GM12891 (cell line): ENCODE measurements at regions not wholly inside any gene's neighbourhood (a gene's known extent, or its start where the extent isn't known, plus 50 kb on each side); places are given as distances from the start of the nearest gene placed in this dataset.

Experiments
- DNase-seq: peaks from one replicate; pipeline ENCODE4 v3.0.0; 2011; ENCODE audit warnings: low spot score; ENCODE audit not compliant: insufficient read length
- FAIRE-seq: peaks from 2 replicates; lab custom pipeline; 2011; peaks lifted over from hg19 to GRCh38; lab: Jason Lieb, UNC
- PAX5 ChIP-seq: IDR thresholded peaks from 2 replicates; pipeline ENCODE4 v1.6.1; 2011; ENCODE audit warnings: low read length, moderate library complexity, mild to moderate bottlenecking; ENCODE audit not compliant: insufficient read depth, severe bottlenecking
- POLR2A ChIP-seq: IDR thresholded peaks from 2 replicates; pipeline ENCODE4 v1.6.1; 2011; ENCODE audit warnings: low read depth, low read length, control low read depth
- POLR2AphosphoS5 ChIP-seq: IDR thresholded peaks from 2 replicates; pipeline ENCODE4 v1.6.1; 2011; ENCODE audit warnings: low read depth, low read length, control low read depth
- POU2F2 ChIP-seq: IDR thresholded peaks from 2 replicates; pipeline ENCODE4 v1.6.1; 2011; ENCODE audit warnings: low read depth, mild to moderate bottlenecking, control low read depth, low read length, moderate library complexity
- SPI1 ChIP-seq: IDR thresholded peaks from 2 replicates; pipeline ENCODE4 v1.6.1; 2011; ENCODE audit warnings: low read depth, low read length, control low read depth
- TAF1 ChIP-seq: IDR thresholded peaks from 2 replicates; pipeline ENCODE4 v1.6.1; 2011; ENCODE audit warnings: low read depth, low read length, control low read depth

DNA sequence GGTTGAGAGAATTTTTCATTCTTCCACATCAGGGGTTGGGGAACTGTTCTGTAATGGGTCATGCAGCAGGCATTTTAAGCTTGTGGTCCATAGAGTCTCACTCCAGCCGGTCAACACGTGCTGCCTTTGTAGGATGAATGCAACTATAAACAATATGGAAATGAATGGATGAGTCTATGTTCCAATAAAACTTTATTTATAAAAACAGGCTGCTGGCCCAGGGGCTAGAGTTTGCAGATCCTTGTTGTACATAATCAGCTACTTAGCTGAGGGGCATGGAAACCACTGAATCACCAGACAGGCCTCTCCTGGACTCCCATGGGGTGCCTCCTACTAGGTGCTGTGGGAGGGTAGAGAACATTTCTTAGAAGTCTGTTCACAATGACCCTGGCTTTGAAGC lies 243.4 kb downstream of the BMP7 start:
- FAIRE-seq, result no peak
- TF ChIP-seq POLR2AphosphoS5 (no peak), POLR2A (no peak), SPI1 (no peak), POU2F2 (no peak), TAF1 (no peak), PAX5 (no peak)
- DNase-seq, result no peak

- TF ChIP-seq PAX5, result no peak
- no peak for TF ChIP-seq POLR2AphosphoS5
- TF ChIP-seq SPI1, result no peak
- no peak for TF ChIP-seq POLR2A
- TF ChIP-seq TAF1, result no peak
- no peak for TF ChIP-seq POU2F2
- DNase-seq, result no peak
- no peak for FAIRE-seq
Measured at GRCh38 chr20:57023997-57024396, 242.4 kb downstream of the BMP7 start.

DNA sequence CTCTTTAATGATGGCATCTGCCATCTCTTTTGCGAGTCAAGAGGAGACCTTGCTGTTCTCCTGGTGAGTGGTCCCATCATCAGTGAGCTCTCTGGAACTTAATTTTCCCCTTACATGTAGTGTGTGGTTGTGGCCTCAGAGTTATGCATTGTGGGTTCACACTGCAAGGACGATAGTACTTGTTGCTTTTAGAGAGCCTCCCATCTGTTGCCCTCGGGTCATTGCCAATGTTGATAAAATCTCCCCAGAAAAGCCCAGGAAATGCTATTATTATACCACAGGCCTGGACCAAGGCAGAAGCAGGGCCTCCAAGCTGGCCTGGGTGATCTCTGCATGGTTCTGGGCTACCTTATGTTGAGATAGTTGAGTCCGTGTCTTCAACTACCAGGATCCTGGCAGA lies 241.6 kb downstream of the BMP7 start:
- TF ChIP-seq POLR2AphosphoS5, result no peak
- FAIRE-seq (no peak), DNase-seq (no peak)

DNA sequence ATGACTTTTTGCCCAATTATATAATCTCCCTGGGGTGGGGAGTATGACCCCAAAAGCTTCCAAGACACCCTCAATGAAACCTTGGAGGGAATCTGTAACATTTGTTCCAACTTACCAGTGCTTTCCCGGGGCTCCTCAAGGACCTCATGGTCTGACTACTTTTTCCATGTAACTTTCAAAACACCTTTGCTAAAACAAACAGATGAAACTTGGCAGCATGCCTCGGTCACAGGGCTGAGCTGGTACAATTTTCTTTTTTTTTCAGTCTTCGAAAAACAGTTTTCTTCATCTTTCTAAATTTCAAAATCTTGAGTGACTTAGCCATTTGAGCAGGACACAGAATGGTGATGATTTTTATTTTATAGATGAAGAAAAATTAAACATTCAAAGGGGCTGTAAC lies 241.2 kb downstream of the BMP7 start:
- no peak for TF ChIP-seq POU2F2
- TF ChIP-seq PAX5, result no peak
- no peak for TF ChIP-seq POLR2A
- no peak for TF ChIP-seq POLR2AphosphoS5
- TF ChIP-seq TAF1, result no peak
- TF ChIP-seq SPI1, result no peak
- FAIRE-seq (no peak), DNase-seq (no peak)

DNA sequence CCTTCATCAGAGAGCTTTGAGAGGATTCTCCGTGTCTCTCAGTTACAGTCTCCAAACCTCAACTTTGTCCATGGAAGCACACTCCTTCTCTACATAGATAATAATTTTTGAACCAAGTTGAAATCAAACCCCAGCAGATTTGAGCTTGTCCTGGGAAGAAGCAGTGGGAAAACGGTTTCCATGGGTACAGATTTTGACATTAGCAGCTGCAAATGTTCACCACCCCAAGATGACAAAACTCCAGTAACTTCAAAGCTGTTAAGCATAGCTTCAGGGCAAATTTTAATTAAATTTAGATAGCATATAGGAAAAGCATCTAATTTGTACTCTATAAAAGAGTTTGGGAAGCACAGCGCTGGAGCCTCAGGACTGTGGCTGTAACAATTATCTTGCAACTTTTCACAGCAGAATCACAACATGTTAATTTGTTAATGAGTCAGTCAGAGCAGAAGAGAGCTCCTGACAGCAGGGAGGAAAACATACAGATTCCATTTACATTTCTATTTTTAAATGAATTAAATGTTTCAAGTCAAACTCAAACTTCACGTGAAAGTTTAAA lies 240.7 kb downstream of the BMP7 start:
- DNase-seq, result no peak
- no peak for TF ChIP-seq POLR2A
- TF ChIP-seq POLR2AphosphoS5, result no peak
- no peak for TF ChIP-seq TAF1
- no peak for TF ChIP-seq POU2F2
- TF ChIP-seq PAX5, result no peak
- TF ChIP-seq SPI1, result no peak

DNA sequence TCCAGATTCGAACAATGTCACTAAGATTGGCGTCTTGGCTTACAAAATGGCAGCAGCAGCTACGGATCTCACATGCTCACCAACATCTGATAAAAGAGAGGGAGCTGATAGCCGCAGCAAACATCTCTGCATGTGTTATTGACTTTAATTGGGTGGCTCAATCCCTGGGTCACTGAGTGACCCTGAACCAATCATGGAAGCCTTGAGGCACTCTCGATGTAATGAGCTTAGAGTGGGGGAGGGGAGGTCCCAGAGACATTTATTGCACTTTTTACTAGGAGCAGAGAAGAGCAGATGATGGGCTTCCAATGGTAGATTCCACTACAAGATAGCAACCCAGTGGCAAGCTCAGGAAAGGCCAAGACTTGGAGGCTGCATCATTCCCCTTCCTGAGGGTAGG lies 238.7 kb downstream of the BMP7 start:
- DNase-seq (no peak), FAIRE-seq (no peak)
- TF ChIP-seq POU2F2 (no peak), PAX5 (no peak)

More for the DNA sequence above, 240.7 kb downstream of the BMP7 start:
- FAIRE-seq, result no peak

DNA sequence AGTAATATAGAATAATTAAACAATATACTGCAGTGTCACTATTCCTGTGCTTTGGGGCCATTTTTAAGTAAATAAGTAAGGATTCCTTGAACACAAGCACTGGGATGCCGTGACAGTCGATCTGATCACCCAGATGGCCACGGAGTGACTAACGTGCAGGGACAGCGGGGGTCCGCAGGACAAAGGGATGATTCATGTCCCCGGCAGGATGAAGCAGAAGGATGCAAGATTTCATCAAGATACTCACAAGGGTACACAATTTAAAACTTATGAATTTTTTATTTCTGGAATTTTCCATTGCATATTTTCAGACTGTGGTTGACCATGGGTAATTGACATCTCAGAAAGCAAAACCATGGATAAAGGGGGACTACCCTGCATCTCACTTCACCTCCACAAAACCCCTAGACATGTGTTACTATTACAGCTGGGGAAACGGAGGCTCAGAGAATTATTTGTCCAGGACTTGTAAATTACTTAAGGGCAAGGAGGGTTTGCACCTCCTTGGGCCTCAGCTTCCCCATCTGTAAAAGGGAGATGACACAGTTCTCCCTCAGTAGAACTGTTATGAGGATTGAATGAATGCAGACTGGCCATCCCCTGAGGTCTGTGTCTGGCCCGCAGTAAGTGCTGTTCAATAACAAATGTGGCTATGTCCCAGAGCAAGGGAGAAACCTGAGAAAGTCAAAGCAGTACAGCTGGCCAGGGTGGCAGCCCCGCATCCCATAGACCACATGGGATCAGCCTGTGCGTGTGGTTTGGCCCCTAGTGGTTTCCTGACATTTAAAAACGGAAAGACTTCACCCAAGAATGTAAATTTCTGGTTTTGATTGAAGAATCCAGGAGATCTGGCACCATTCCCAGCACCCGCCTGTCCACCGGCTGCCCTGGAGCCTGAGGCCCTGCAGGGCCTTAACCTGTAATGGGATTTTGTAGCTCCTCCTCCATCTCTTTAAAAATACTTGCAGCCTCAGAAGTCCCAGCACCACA lies 235.5 kb downstream of the BMP7 start:
- FAIRE-seq, result no peak
- TF ChIP-seq TAF1, result no peak
- no peak for TF ChIP-seq POLR2A
- no peak for TF ChIP-seq POLR2AphosphoS5
- no peak for TF ChIP-seq PAX5
- TF ChIP-seq POU2F2, result no peak
- TF ChIP-seq SPI1, result no peak
- DNase-seq, result no peak

DNA sequence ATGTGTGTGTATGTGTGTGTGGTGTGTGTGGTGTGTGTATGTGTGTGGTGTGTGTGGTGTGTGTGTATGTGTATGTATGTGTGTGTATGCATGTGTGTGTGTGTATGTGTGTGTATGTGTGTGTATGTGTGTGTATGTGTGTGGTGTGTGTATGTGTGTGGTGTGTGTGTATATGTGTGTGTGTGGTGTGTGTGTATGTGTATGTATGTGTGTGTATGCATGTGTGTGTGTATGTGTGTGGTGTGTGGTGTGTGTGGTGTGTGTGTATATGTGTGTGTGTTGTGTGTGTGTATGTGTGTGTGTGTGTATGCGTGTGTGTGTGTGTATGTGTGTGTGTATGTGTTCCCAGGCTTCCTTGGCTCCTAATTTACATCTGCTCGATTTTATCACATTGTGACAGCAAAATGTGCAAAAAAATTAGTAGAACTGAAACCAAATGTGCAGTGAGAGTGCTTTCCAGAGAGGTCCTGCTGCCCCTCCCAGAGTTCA lies 234.5 kb downstream of the BMP7 start:
- TF ChIP-seq TAF1, result no peak
- FAIRE-seq (peak; percentile 93), DNase-seq (no peak)

DNA sequence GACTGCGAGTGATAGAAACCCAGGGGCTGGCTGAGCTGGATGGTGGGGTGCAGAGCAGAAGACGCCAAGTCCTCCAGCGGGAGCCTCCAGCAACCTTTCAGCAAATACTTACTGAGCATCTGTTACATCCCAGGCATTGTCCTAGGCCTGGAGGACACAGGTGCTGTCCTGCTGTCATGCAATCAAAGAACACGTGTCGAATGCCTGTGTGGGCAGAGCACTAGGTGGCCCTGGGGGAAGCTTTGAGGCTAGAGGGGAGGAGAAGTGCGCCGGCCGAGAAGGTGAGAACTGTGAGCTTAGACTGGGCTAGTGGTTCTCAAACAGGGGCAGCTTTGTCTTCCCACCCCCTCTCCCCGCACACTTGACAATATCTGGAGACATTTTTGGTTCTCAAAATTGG lies 233.6 kb downstream of the BMP7 start:
- no peak for DNase-seq
- TF ChIP-seq SPI1, result no peak
- TF ChIP-seq POU2F2, result no peak
- no peak for TF ChIP-seq TAF1
- TF ChIP-seq POLR2A, result no peak
- TF ChIP-seq POLR2AphosphoS5, result no peak
- TF ChIP-seq PAX5, result no peak
- no peak for FAIRE-seq

DNA sequence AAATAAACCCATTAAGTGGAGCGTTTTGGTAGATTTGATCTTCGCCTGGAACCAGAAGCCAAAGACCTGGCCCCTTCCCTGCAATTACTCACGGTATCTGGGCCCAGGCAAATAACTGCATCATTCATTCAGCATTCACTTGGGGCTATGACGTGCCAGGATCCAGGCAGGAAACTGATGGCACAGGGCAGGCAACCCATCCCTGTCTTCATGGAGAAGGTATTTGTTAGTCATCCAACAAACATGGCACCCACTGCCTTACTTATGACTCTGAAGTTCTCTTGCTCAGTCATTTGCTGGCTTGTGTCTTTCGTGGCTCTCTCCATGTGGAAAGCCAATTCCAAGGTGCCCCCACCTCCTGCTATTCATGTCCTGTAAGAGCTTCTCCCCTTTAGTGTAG lies 232.4 kb downstream of the BMP7 start:
- FAIRE-seq (no peak), DNase-seq (no peak)
- TF ChIP-seq POU2F2 (no peak), SPI1 (no peak), TAF1 (no peak), POLR2A (no peak), POLR2AphosphoS5 (no peak), PAX5 (no peak)
